Testis (tissue), 2 donors: ENCODE measurements at regions not wholly inside any gene's neighbourhood (a gene's known extent, or its start where the extent isn't known, plus 50 kb on each side); places are given as distances from the start of the nearest gene placed in this dataset.
"Not testable (repeated sequence)": the region's sequence is repeated elsewhere in the genome, so short reads cannot be mapped to it uniquely, and the experiment has no call there.

Source experiments
- DNase-seq: peaks from one replicate; pipeline ENCODE4 v3.0.0-alpha.2; 2019
- H3K27ac ChIP-seq, 2 donors: fragments of 200-600 bp; sonication (generic); one replicate each; pipeline ENCODE4 v1.5.1; 2019
- H3K27me3 ChIP-seq: fragments of 200-600 bp; sonication (generic); one replicate; pipeline ENCODE4 v1.5.1; 2019
- H3K36me3 ChIP-seq: fragments of 200-600 bp; sonication (generic); one replicate; pipeline ENCODE4 v1.5.1; 2017; ENCODE audit warnings: low read depth; ENCODE audit errors: missing control alignments
- H3K4me1 ChIP-seq: fragments of 200-600 bp; sonication (generic); one replicate; pipeline ENCODE4 v1.5.1; 2019
- H3K4me3 ChIP-seq, 2 donors: fragments of 200-600 bp; sonication (generic); one replicate each; pipeline ENCODE4 v1.5.1; 2017 to 2019
- H3K9me3 ChIP-seq: fragments of 200-600 bp; sonication (generic); one replicate; pipeline ENCODE4 v1.5.1; 2017
- CTCF ChIP-seq, 3 experiments: fragments of 450-650 bp in 2 of 3; fragments of 200-600 bp in 1 of 3; sonication (generic) in 1 of 3; IDR thresholded peaks; one replicate each; pipeline ENCODE4 v1.5.1; 2016 to 2019; ENCODE audit warnings: antibody characterized with exemption in 3 of 3, mild to moderate bottlenecking in 2 of 3, moderate library complexity in 1 of 3
- POLR2A ChIP-seq: fragments of 450-650 bp; IDR thresholded peaks from one replicate; pipeline ENCODE4 v1.6.1; 2017; ENCODE audit warnings: antibody characterized with exemption, mild to moderate bottlenecking, moderate library complexity
- whole genome bisulfite sequencing, 2 donors: methylation state at CpG; one replicate each; pipeline ENCODE4 v1.1.5; 2018; 5-methylcytosine and 5-hydroxymethylcytosine counted together
- intact Hi-C: fragments of 100-400 bp; cut with DNase I; formaldehyde crosslinking; loops from one replicate; pipeline ENCODE4 v1.15.1; 2023; ENCODE audit warnings: low total_unique reads

GRCh38 chr12:38162708-38163441, 153.7 kb upstream of the ALG10B start:
- no peak for DNase-seq

GRCh38 chr12:38163442-38163801, 153.2 kb upstream of the ALG10B start:
- no peak overlapping the region for H3K27ac ChIP-seq
- DNase-seq, result no peak
- intact Hi-C loops, result no loop called here
- H3K9me3 ChIP-seq, result no peaks in the 10 kb centered on the region
- no peaks in the 10 kb centered on the region for H3K36me3 ChIP-seq
- H3K4me3 ChIP-seq, result peak overlapping the region in 1 of 2 donors; percentile 8
- no peaks in the 10 kb centered on the region for H3K4me1 ChIP-seq
- no peaks in the 10 kb centered on the region for H3K27me3 ChIP-seq
- TF ChIP-seq CTCF (IDR thresholded peaks at IDR 0.05), result no peak
- TF ChIP-seq POLR2A, result no peak
- WGBS, 2 donors, result 65 to 75% methylated on average over 19 to 28 of the region's 28 CpGs

More at GRCh38 chr12:38162708-38163441, 153.7 kb upstream of the ALG10B start:
- no peaks in the 10 kb centered on the region for H3K9me3 ChIP-seq
- no peaks in the 10 kb centered on the region for H3K36me3 ChIP-seq
- peak overlapping the region in 1 of 2 donors; percentile 8 for H3K4me3 ChIP-seq
- H3K4me1 ChIP-seq, result no peaks in the 10 kb centered on the region
- no peak overlapping the region for H3K27ac ChIP-seq
- TF ChIP-seq CTCF (IDR thresholded peaks at IDR 0.05) (no peak), POLR2A (no peak)
- 72 to 76% methylated on average over 10 to 34 of the region's 35 CpGs for WGBS, 2 donors
- intact Hi-C loops, result no loop called here
- H3K27me3 ChIP-seq, result no peaks in the 10 kb centered on the region

GRCh38 chr12:38166225-38166624, 150.3 kb upstream of the ALG10B start:
- Histone ChIP-seq H3K27ac (no peak overlapping the region), H3K27me3 (no peaks in the 10 kb centered on the region), H3K4me3 (no peak overlapping the region), H3K4me1 (no peaks in the 10 kb centered on the region), H3K9me3 (no peaks in the 10 kb centered on the region), H3K36me3 (no peaks in the 10 kb centered on the region)
- WGBS, 2 donors, result 86 to 90% methylated on average over 2 of the region's 2 CpGs
- intact Hi-C loops, result no loop called here
- no peak for TF ChIP-seq CTCF (IDR thresholded peaks at IDR 0.05)
- no peak for TF ChIP-seq POLR2A
- no peak for DNase-seq

- DNase-seq, result no peak
- Histone ChIP-seq H3K4me1 (no peaks in the 10 kb centered on the region), H3K36me3 (no peaks in the 10 kb centered on the region), H3K27me3 (no peaks in the 10 kb centered on the region), H3K4me3 (no peak overlapping the region), H3K27ac (no peak overlapping the region), H3K9me3 (no peaks in the 10 kb centered on the region)
- WGBS, 2 donors, result 82 to 90% methylated on average over 4 of the region's 4 CpGs
- TF ChIP-seq CTCF (IDR thresholded peaks at IDR 0.05) (no peak), POLR2A (no peak)
- intact Hi-C loops, result no loop called here
These were observed 141.0 kb upstream of the ALG10B start for GRCh38 chr12:38175538-38175937.

- H3K36me3 ChIP-seq, DNase-seq: not testable (repeated sequence)
- 67 to 78% methylated on average over 1 of the region's 1 CpG for WGBS, 2 donors
These were observed 133.0 kb upstream of the ALG10B start for GRCh38 chr12:38183617-38184016.

GRCh38 chr12:38197286-38197685, 119.3 kb upstream of the ALG10B start:
- DNase-seq, H3K27ac ChIP-seq, H3K36me3 ChIP-seq, H3K9me3 ChIP-seq, H3K4me1 ChIP-seq, H3K4me3 ChIP-seq, H3K27me3 ChIP-seq, intact Hi-C loops: not testable (repeated sequence)
- 62 to 72% methylated on average over 1 of the region's 1 CpG for WGBS, 2 donors

More at GRCh38 chr12:38183617-38184016, 133.0 kb upstream of the ALG10B start:
- intact Hi-C loops, H3K4me3 ChIP-seq, H3K27me3 ChIP-seq, H3K9me3 ChIP-seq, H3K4me1 ChIP-seq, H3K27ac ChIP-seq: not testable (repeated sequence)
